H1 (cell line): ENCODE measurements at regions not wholly inside any gene's neighbourhood (a gene's known extent, or its start where the extent isn't known, plus 50 kb on each side); places are given as distances from the start of the nearest gene placed in this dataset.
A peak's percentile ranks its signal among the peaks of the same experiment; 100 is the strongest.

ENCODE experiments used
- CTCF ChIA-PET: fragments of 300-600 bp; sonication (Branson Sonifier 250); formaldehyde crosslinking; loops from one replicate; lab custom pipeline; 2021; ENCODE audit not compliant: partially characterized antibody; lab: Charles Lee
- POLR2A ChIA-PET: fragments of 300-600 bp; sonication (Branson Sonifier 250); formaldehyde crosslinking; loops from one replicate; lab custom pipeline; 2021; ENCODE audit warnings: inconsistent platforms; ENCODE audit not compliant: partially characterized antibody; lab: Charles Lee
- DNase-seq, 2 experiments: peaks; one replicate each; pipeline versions ENCODE4 v3.0.0 to v3.0.0-alpha.2; 2010 to 2022; ENCODE audit warnings: low spot score in 2 of 2, low read depth in 1 of 2, mixed read lengths in 1 of 2
- FAIRE-seq: peaks from 2 replicates; lab custom pipeline; 2011; peaks lifted over from hg19 to GRCh38; lab: Jason Lieb, UNC
- H2AFZ ChIP-seq: 2 replicates; pipeline ENCODE4 v1.8.1; 2012; ENCODE audit warnings: low read length, inconsistent platforms
- H2AK5ac ChIP-seq: 2 replicates; pipeline ENCODE4 v1.6.1; 2013; ENCODE audit warnings: low read depth, low read length
- H2BK120ac ChIP-seq: replicated peaks from 2 replicates; pipeline ENCODE3; 2013; ENCODE audit warnings: low read depth, low read length, inconsistent platforms
- H2BK12ac ChIP-seq: 2 replicates; pipeline ENCODE4 v1.6.1; 2013; ENCODE audit warnings: low read depth, low read length
- H2BK15ac ChIP-seq: 2 replicates; pipeline ENCODE4 v1.6.1; 2013; ENCODE audit warnings: low read length
- H2BK20ac ChIP-seq: 2 replicates; pipeline ENCODE4 v1.6.1; 2013; ENCODE audit warnings: low read length
- H2BK5ac ChIP-seq: 2 replicates; pipeline ENCODE4 v1.6.1; 2013; ENCODE audit warnings: low read depth, low read length
- H3K14ac ChIP-seq: 2 replicates; pipeline ENCODE4 v1.6.1; 2013; ENCODE audit warnings: inconsistent platforms; ENCODE audit not compliant: insufficient read length
- H3K18ac ChIP-seq: 2 replicates; pipeline ENCODE4 v1.6.1; 2013; ENCODE audit warnings: low read length; ENCODE audit errors: extremely low read depth
- H3K23ac ChIP-seq: 2 replicates; pipeline ENCODE4 v1.6.1; 2013; ENCODE audit warnings: inconsistent platforms; ENCODE audit not compliant: insufficient read length
- H3K23me2 ChIP-seq: 2 replicates; pipeline ENCODE4 v1.6.1; 2013; ENCODE audit warnings: low read depth, low read length
- H3K27ac ChIP-seq: 2 replicates; pipeline ENCODE4 v1.6.1; 2011; ENCODE audit warnings: low read depth, low read length, inconsistent platforms
- H3K27me3 ChIP-seq, 4 experiments: replicated peaks in 1 of 4; 1 replicate in 1 of 4; 2 replicates in 3 of 4; pipeline versions ENCODE4 v1.6.1 to v1.8.1; 2011 to 2013; ENCODE audit warnings: low read length in 3 of 4, mild to moderate bottlenecking in 3 of 4, inconsistent platforms in 2 of 4, mixed read lengths in 2 of 4, moderate library complexity in 1 of 4; ENCODE audit not compliant: control insufficient read depth in 3 of 4, insufficient read depth in 3 of 4; ENCODE audit errors: extremely low read depth in 1 of 4
- H3K36me3 ChIP-seq, 4 experiments: 2 replicates each; pipeline versions ENCODE4 v1.6.1 to v1.8.1; 2011 to 2013; ENCODE audit warnings: mild to moderate bottlenecking in 4 of 4, low read length in 3 of 4, moderate library complexity in 2 of 4, control low read depth in 1 of 4, inconsistent platforms in 1 of 4; ENCODE audit not compliant: insufficient read depth in 4 of 4, control insufficient read depth in 2 of 4
- H3K4ac ChIP-seq: replicated peaks from 2 replicates; pipeline ENCODE3; 2013; ENCODE audit warnings: low read length, low read depth, mixed read lengths, inconsistent platforms; ENCODE audit not compliant: insufficient read length
- H3K4me1 ChIP-seq, 4 experiments: replicated peaks in 1 of 4; 1 replicate in 1 of 4; 2 replicates in 3 of 4; pipeline versions ENCODE4 v1.6.1 to v1.8.1; 2011 to 2013; ENCODE audit warnings: low read length in 3 of 4, inconsistent platforms in 2 of 4, mixed read lengths in 1 of 4; ENCODE audit not compliant: insufficient read depth in 4 of 4, control insufficient read depth in 3 of 4
- H3K4me2 ChIP-seq, 2 experiments: 2 replicates each; pipeline versions ENCODE4 v1.6.1 to v1.8.1; 2011 to 2013; ENCODE audit warnings: low read depth in 2 of 2, low read length in 2 of 2, control low read depth in 1 of 2, inconsistent platforms in 1 of 2, mild to moderate bottlenecking in 1 of 2; ENCODE audit not compliant: insufficient read depth in 1 of 2
- H3K4me3 ChIP-seq, 4 experiments: fragments of 200-600, 300-600 bp in 1 of 4; sonication (generic), shearing (Covaris generic), sonication (Bioruptor Twin) in 1 of 4; 2 replicates each; pipeline versions ENCODE4 v1.5.1 to v1.8.1; 2011 to 2016; ENCODE audit warnings: low read length in 4 of 4, low read depth in 3 of 4, control low read depth in 2 of 4, inconsistent platforms in 2 of 4, mild to moderate bottlenecking in 2 of 4, mixed read lengths in 1 of 4, moderate library complexity in 1 of 4; ENCODE audit not compliant: insufficient read depth in 2 of 4; ENCODE audit errors: extremely low read depth in 1 of 4
- H3K56ac ChIP-seq: replicated peaks from 2 replicates; pipeline ENCODE3; 2013; ENCODE audit warnings: low read depth, mild to moderate bottlenecking, mixed read lengths, low read length, inconsistent platforms; ENCODE audit not compliant: insufficient read length
- H3K79me1 ChIP-seq: 2 replicates; pipeline ENCODE4 v1.6.1; 2013; ENCODE audit warnings: low read depth, low read length, control low read depth
- H3K79me2 ChIP-seq, 2 experiments: 2 replicates each; pipeline versions ENCODE4 v1.6.1 to v1.8.1; 2012 to 2013; ENCODE audit warnings: low read length in 2 of 2, mild to moderate bottlenecking in 2 of 2, inconsistent platforms in 1 of 2; ENCODE audit not compliant: insufficient read depth in 2 of 2, control insufficient read depth in 1 of 2
- H3K9ac ChIP-seq, 4 experiments: replicated peaks in 1 of 4; 1 replicate in 1 of 4; 2 replicates in 3 of 4; pipeline versions ENCODE4 v1.6.1 to v1.8.1; 2011 to 2013; ENCODE audit warnings: low read depth in 3 of 4, low read length in 3 of 4, control low read depth in 2 of 4, mild to moderate bottlenecking in 2 of 4, moderate library complexity in 2 of 4, inconsistent platforms in 1 of 4; ENCODE audit errors: extremely low read depth in 1 of 4
- H3K9me3 ChIP-seq, 2 experiments: 2 replicates each; pipeline versions ENCODE4 v1.6.1 to v1.8.1; 2012 to 2013; ENCODE audit warnings: mild to moderate bottlenecking in 2 of 2, moderate library complexity in 2 of 2, control low read depth in 1 of 2, inconsistent platforms in 1 of 2, low read depth in 1 of 2, low read length in 1 of 2, mixed read lengths in 1 of 2; ENCODE audit not compliant: insufficient read depth in 2 of 2
- H4K20me1 ChIP-seq, 2 experiments: replicated peaks in 1 of 2; 2 replicates each; pipeline versions ENCODE3 to v1.8.1; 2011 to 2013; ENCODE audit warnings: inconsistent platforms in 2 of 2, low read length in 2 of 2, mild to moderate bottlenecking in 1 of 2; ENCODE audit not compliant: insufficient read depth in 2 of 2, control insufficient read depth in 1 of 2
- H4K5ac ChIP-seq: 2 replicates; pipeline ENCODE4 v1.6.1; 2013; ENCODE audit warnings: low read length, low read depth, mixed read lengths, inconsistent platforms; ENCODE audit not compliant: insufficient read length
- H4K8ac ChIP-seq: 2 replicates; pipeline ENCODE4 v1.8.0; 2013; ENCODE audit warnings: mild to moderate bottlenecking, moderate library complexity, low read length, inconsistent platforms; ENCODE audit not compliant: insufficient read depth; ENCODE audit errors: extremely low read depth
- H4K91ac ChIP-seq: replicated peaks from 2 replicates; pipeline ENCODE3; 2013; ENCODE audit warnings: low read length, mixed read lengths, inconsistent platforms; ENCODE audit not compliant: insufficient read length
- BRCA1 ChIP-seq: IDR thresholded peaks from 2 replicates; pipeline ENCODE4 v1.6.1; 2012; ENCODE audit warnings: low read depth, low read length, improper control_type of control experiment
- CEBPB ChIP-seq: IDR thresholded peaks from 2 replicates; pipeline ENCODE4 v1.6.1; 2012; ENCODE audit warnings: low read depth, low read length
- GTF2F1 ChIP-seq: IDR thresholded peaks from 2 replicates; pipeline ENCODE4 v1.6.1; 2012; ENCODE audit warnings: low read depth, low read length, improper control_type of control experiment, borderline replicate concordance
- HDAC2 ChIP-seq, 2 experiments: fragments of 300-600 bp in 1 of 2; sonication (generic) in 1 of 2; IDR thresholded peaks; 2 replicates each; pipeline ENCODE4 v1.6.1; 2011 to 2012; ENCODE audit warnings: low read depth in 2 of 2, low read length in 2 of 2, mild to moderate bottlenecking in 2 of 2, moderate library complexity in 2 of 2, borderline replicate concordance in 1 of 2, inconsistent platforms in 1 of 2
- SP4 ChIP-seq: IDR thresholded peaks from 2 replicates; pipeline ENCODE4 v1.6.1; 2012; ENCODE audit warnings: low read length, inconsistent platforms
- WGBS, 2 experiments: shearing (Covaris generic) in 1 of 2; methylation state at CpG; one replicate each; pipeline versions ENCODE4 v1.1.6 to v1.1.7; 2013 to 2015; ENCODE audit warnings: low lambda C conversion rate in 2 of 2, mixed read lengths in 2 of 2, inconsistent platforms in 1 of 2, low coverage in 1 of 2, missing lambda C conversion rate in 1 of 2; ENCODE audit not compliant: insufficient replicate concordance in 2 of 2, insufficient coverage in 1 of 2, insufficient read length in 1 of 2; ENCODE audit errors: extremely low coverage in 1 of 2, missing lambda C conversion rate in 1 of 2; 5-methylcytosine and 5-hydroxymethylcytosine counted together
- TF ChIP-seq, protein P1 (sequence below): IDR thresholded peaks from 2 replicates; pipeline ENCODE4 v1.6.1; 2012; ENCODE audit warnings: inconsistent platforms

DNA sequence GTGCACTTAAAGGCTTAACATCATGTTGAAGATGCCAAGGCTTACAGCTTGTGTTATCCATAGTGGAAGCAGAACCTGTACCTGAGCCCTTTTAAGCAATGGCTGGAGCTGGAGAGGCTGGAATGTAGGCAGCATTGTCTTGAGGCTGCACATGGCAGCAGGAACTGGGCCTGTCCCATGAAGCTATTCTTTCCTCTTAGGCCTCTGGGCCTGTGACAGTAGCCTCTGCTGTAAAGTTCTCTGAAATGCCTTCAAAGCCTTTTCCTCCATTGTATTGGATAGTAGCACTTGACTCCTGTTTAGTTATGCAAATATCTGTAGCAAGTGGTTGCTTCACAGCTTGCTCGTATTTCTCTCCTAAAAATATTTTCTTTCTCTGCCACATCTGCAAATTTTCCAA lies 127.4 kb upstream of the ANO5 start:
- H2AFZ ChIP-seq, result no peak overlapping the region
- H3K18ac ChIP-seq, result no peak overlapping the region
- H2BK5ac ChIP-seq, result no peak overlapping the region
- no peak overlapping the region for H3K4me3 ChIP-seq
- no peak overlapping the region for H2BK120ac ChIP-seq
- H3K4me1 ChIP-seq, result peaks cover 0 to 5% (median 0%) of the 10 kb centered on the region in 4 experiments; a peak in 1 of 7 replicates
- DNase-seq (no peak), FAIRE-seq (no peak)
- H3K23ac ChIP-seq, result no peak overlapping the region
- H3K14ac ChIP-seq, result no peak overlapping the region
- no peaks in the 10 kb centered on the region for H3K23me2 ChIP-seq
- H4K8ac ChIP-seq, result no peak overlapping the region
- no peak for TF ChIP-seq BRCA1
- no peak for TF ChIP-seq HDAC2 (IDR thresholded peaks at IDR 0.05; ENCODE audit: borderline replicate concordance in 1 of 2, low read depth in 2 of 2, low read length in 2 of 2)
- no peak for TF ChIP-seq GTF2F1
- TF ChIP-seq CEBPB, result peak; percentile 38; the same call in 1 of the 2 replicates
- TF ChIP-seq SP4, result no peak
- TF ChIP-seq, protein P1, sequence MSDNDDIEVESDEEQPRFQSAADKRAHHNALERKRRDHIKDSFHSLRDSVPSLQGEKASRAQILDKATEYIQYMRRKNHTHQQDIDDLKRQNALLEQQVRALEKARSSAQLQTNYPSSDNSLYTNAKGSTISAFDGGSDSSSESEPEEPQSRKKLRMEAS, result peak; percentile 28; the same call in 1 of the 2 replicates
- H2AK5ac ChIP-seq, result no peak overlapping the region
- no peak overlapping the region for H3K4ac ChIP-seq
- no peak overlapping the region for H3K9ac ChIP-seq
- POLR2A ChIA-PET, result no interaction called here
- no peak overlapping the region for H2BK20ac ChIP-seq
- 70% methylated on average over 1 of the region's 1 CpG; no CpG with 5 or more reads in 1 of the 2 experiments for WGBS, 2 experiments
- no peak overlapping the region for H2BK15ac ChIP-seq
- no peaks in the 10 kb centered on the region for H3K27me3 ChIP-seq
- no peaks in the 10 kb centered on the region for H4K20me1 ChIP-seq
- H3K36me3 ChIP-seq, result peaks cover 0 to 2% (median 0%) of the 10 kb centered on the region in 4 experiments; a peak in 1 of 8 replicates
- H2BK12ac ChIP-seq, result no peak overlapping the region; the same call in 1 of the 2 replicates
- CTCF ChIA-PET, result no interaction called here
- H3K79me2 ChIP-seq, result no peaks in the 10 kb centered on the region
- no peak overlapping the region for H3K4me2 ChIP-seq
- H3K27ac ChIP-seq, result no peak overlapping the region
- no peak overlapping the region for H4K5ac ChIP-seq
- no peak overlapping the region for H3K56ac ChIP-seq
- H3K9me3 ChIP-seq, result peaks cover 6 to 17% of the 10 kb centered on the region in 2 experiments
- H3K79me1 ChIP-seq, result no peaks in the 10 kb centered on the region
- H4K91ac ChIP-seq, result no peak overlapping the region
